H9 (cell line): ENCODE measurements at regions not wholly inside any gene's neighbourhood (a gene's known extent, or its start where the extent isn't known, plus 50 kb on each side); places are given as distances from the start of the nearest gene placed in this dataset.

ENCODE experiments used
- DNase-seq: peaks from one replicate; pipeline ENCODE4 v3.0.0-alpha.2; 2017
- H2AFZ ChIP-seq: one replicate; pipeline ENCODE4 v1.6.1; 2013; ENCODE audit warnings: mild to moderate bottlenecking, low read length, control low read depth, moderate library complexity
- H2AK5ac ChIP-seq: 2 replicates; pipeline ENCODE4 v1.6.1; 2013; ENCODE audit warnings: low read length, control low read depth, mixed read lengths; ENCODE audit not compliant: insufficient read length
- H2BK120ac ChIP-seq: one replicate; pipeline ENCODE4 v1.6.1; 2013; ENCODE audit warnings: low read depth, mild to moderate bottlenecking, low read length, control low read depth, inconsistent platforms; ENCODE audit not compliant: poor library complexity, severe bottlenecking
- H2BK12ac ChIP-seq: 2 replicates; pipeline ENCODE4 v1.6.1; 2013; ENCODE audit warnings: low read length, control low read depth, mixed read lengths, low read depth; ENCODE audit not compliant: insufficient read length
- H2BK15ac ChIP-seq: 2 replicates; pipeline ENCODE4 v1.6.1; 2013; ENCODE audit warnings: low read depth, low read length, control low read depth
- H2BK20ac ChIP-seq: one replicate; pipeline ENCODE4 v1.6.1; 2013; ENCODE audit warnings: low read depth, mild to moderate bottlenecking, low read length, control low read depth, inconsistent platforms; ENCODE audit not compliant: poor library complexity, severe bottlenecking
- H2BK5ac ChIP-seq: 2 replicates; pipeline ENCODE4 v1.6.1; 2013; ENCODE audit warnings: low read length, control low read depth, mixed read lengths; ENCODE audit not compliant: insufficient read length
- H3K14ac ChIP-seq: 2 replicates; pipeline ENCODE4 v1.6.1; 2013; ENCODE audit warnings: low read length, control low read depth; ENCODE audit not compliant: insufficient read depth
- H3K18ac ChIP-seq: 2 replicates; pipeline ENCODE4 v1.6.1; 2013; ENCODE audit warnings: low read depth, mild to moderate bottlenecking, mixed read lengths, low read length, control low read depth; ENCODE audit not compliant: insufficient read length
- H3K23ac ChIP-seq: 2 replicates; pipeline ENCODE4 v1.6.1; 2013; ENCODE audit warnings: low read length, control low read depth, mixed read lengths, low read depth; ENCODE audit not compliant: insufficient read length
- H3K23me2 ChIP-seq: 2 replicates; pipeline ENCODE4 v1.6.1; 2013; ENCODE audit warnings: low read depth, mild to moderate bottlenecking, mixed read lengths, low read length, control low read depth; ENCODE audit not compliant: insufficient read length, poor library complexity, severe bottlenecking
- H3K27ac ChIP-seq: 2 replicates; pipeline ENCODE4 v1.5.1; 2013; ENCODE audit warnings: low read length, control low read depth, mixed read lengths, low read depth; ENCODE audit not compliant: insufficient read length
- H3K27me3 ChIP-seq: 2 replicates; pipeline ENCODE4 v1.6.1; 2013; ENCODE audit warnings: low read length, control low read depth, inconsistent platforms; ENCODE audit not compliant: insufficient read depth
- H3K4ac ChIP-seq: 2 replicates; pipeline ENCODE4 v1.6.1; 2013; ENCODE audit warnings: low read depth, mild to moderate bottlenecking, control low read depth, inconsistent platforms, low read length, moderate library complexity
- H3K4me1 ChIP-seq: 2 replicates; pipeline ENCODE4 v1.6.1; 2013; ENCODE audit warnings: low read length, control low read depth, inconsistent platforms; ENCODE audit not compliant: insufficient read depth
- H3K4me2 ChIP-seq: 2 replicates; pipeline ENCODE4 v1.6.1; 2013; ENCODE audit warnings: low read length, control low read depth, mixed read lengths; ENCODE audit not compliant: insufficient read length, insufficient read depth
- H3K56ac ChIP-seq: 2 replicates; pipeline ENCODE4 v1.6.1; 2013; ENCODE audit warnings: low read depth, mild to moderate bottlenecking, mixed read lengths, low read length, control low read depth; ENCODE audit not compliant: insufficient read length
- H3K79me1 ChIP-seq: 2 replicates; pipeline ENCODE4 v1.6.1; 2013; ENCODE audit warnings: low read depth, mild to moderate bottlenecking, moderate library complexity, low read length, control low read depth, inconsistent platforms; ENCODE audit not compliant: insufficient read depth, poor library complexity, severe bottlenecking
- H3K79me2 ChIP-seq: 2 replicates; pipeline ENCODE4 v1.6.1; 2013; ENCODE audit warnings: low read length, control low read depth, inconsistent platforms; ENCODE audit not compliant: insufficient read depth
- H3K9ac ChIP-seq: 2 replicates; pipeline ENCODE4 v1.6.1; 2013; ENCODE audit warnings: low read length, control low read depth, mixed read lengths; ENCODE audit not compliant: insufficient read length; ENCODE audit errors: extremely low read depth
- H3K9me3 ChIP-seq: one replicate; pipeline ENCODE4 v1.6.1; 2013; ENCODE audit warnings: low read depth, low read length, inconsistent platforms; ENCODE audit not compliant: control insufficient read depth
- H3T11ph ChIP-seq: one replicate; pipeline ENCODE4 v1.6.1; 2013; ENCODE audit warnings: mild to moderate bottlenecking, low read length, control low read depth, inconsistent platforms
- H4K20me1 ChIP-seq: one replicate; pipeline ENCODE4 v1.6.1; 2013; ENCODE audit not compliant: control insufficient read depth, insufficient read length, insufficient read depth
- H4K5ac ChIP-seq: 2 replicates; pipeline ENCODE4 v1.6.1; 2013; ENCODE audit warnings: low read depth, mild to moderate bottlenecking, mixed read lengths, low read length, control low read depth; ENCODE audit not compliant: insufficient read length
- H4K8ac ChIP-seq: replicated peaks from 2 replicates; pipeline ENCODE4 v1.6.1; 2013; ENCODE audit warnings: low read length, control low read depth, mixed read lengths, low read depth; ENCODE audit not compliant: insufficient read length
- H4K91ac ChIP-seq: 2 replicates; pipeline ENCODE4 v1.6.1; 2013; ENCODE audit warnings: low read depth, mild to moderate bottlenecking, moderate library complexity, mixed read lengths, low read length, control low read depth; ENCODE audit not compliant: insufficient read length
- H3K27ac Mint-ChIP-seq, 3 experiments: 2 replicates in 2 of 3; 3 replicates in 1 of 3; pipeline ENCODE4 v1.8.0; 2020 to 2021; ENCODE audit warnings: mixed read lengths in 3 of 3, mild to moderate bottlenecking in 1 of 3, moderate library complexity in 1 of 3
- H3K27me3 Mint-ChIP-seq: 2 replicates; pipeline ENCODE4 v1.8.0; 2021; ENCODE audit warnings: low read depth, mild to moderate bottlenecking, moderate library complexity, mixed read lengths
- H3K36me3 Mint-ChIP-seq, 3 experiments: 2 replicates in 2 of 3; 3 replicates in 1 of 3; pipeline ENCODE4 v1.8.0; 2020 to 2021; ENCODE audit warnings: low read depth in 3 of 3, mixed read lengths in 3 of 3; ENCODE audit not compliant: insufficient read depth in 1 of 3
- H3K4me1 Mint-ChIP-seq, 2 experiments: 2 replicates each; pipeline ENCODE4 v1.8.0; 2020; ENCODE audit warnings: mixed read lengths in 2 of 2
- H3K4me3 Mint-ChIP-seq, 2 experiments: 2 replicates in 1 of 2; 3 replicates in 1 of 2; pipeline ENCODE4 v1.8.0; 2020 to 2021; ENCODE audit warnings: mild to moderate bottlenecking in 2 of 2, mixed read lengths in 2 of 2, moderate library complexity in 1 of 2
- H3K9me3 Mint-ChIP-seq, 2 experiments: 2 replicates in 1 of 2; 3 replicates in 1 of 2; pipeline ENCODE4 v1.8.0; 2020; ENCODE audit warnings: mild to moderate bottlenecking in 2 of 2, mixed read lengths in 2 of 2, moderate library complexity in 1 of 2
- WGBS: extraction: QIAGEN DNeasy Blood & Tissue Kit; methylation state at CpG from one replicate; pipeline ENCODE4 v1.1.7; 2013; ENCODE audit warnings: missing lambda C conversion rate, low lambda C conversion rate, mixed read lengths; ENCODE audit not compliant: insufficient read length; ENCODE audit errors: extremely low coverage; 5-methylcytosine and 5-hydroxymethylcytosine counted together
- TF ChIP-seq, protein P1 (sequence below): fragments of 200-600 bp; sonication (generic); conservative IDR thresholded peaks from 3 replicates; pipeline ENCODE4 v1.8.0; 2021; ENCODE audit warnings: antibody characterized with exemption, mild to moderate bottlenecking

DNA sequence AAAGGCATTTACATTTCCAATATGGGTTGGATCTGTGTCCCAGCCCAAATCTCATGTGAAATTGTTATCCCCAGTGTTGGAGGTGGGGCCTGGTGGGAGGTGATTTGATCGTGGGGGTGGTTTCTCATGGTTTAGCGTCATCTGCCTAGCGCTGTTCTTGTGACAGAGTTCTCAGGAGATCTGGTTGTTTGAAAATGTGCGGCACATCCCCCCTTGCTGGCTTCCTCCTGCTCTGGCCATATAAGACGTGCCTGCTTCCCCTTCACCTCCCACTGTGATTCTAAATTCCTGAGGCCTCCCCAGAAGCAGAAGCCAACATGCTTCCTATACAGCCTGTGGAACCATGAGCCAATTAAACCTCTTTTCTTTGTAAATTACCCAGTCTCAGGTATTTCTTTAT, 126.2 kb upstream of the FNDC3A start:
- DNase-seq, result no peak
- TF ChIP-seq, protein P1, sequence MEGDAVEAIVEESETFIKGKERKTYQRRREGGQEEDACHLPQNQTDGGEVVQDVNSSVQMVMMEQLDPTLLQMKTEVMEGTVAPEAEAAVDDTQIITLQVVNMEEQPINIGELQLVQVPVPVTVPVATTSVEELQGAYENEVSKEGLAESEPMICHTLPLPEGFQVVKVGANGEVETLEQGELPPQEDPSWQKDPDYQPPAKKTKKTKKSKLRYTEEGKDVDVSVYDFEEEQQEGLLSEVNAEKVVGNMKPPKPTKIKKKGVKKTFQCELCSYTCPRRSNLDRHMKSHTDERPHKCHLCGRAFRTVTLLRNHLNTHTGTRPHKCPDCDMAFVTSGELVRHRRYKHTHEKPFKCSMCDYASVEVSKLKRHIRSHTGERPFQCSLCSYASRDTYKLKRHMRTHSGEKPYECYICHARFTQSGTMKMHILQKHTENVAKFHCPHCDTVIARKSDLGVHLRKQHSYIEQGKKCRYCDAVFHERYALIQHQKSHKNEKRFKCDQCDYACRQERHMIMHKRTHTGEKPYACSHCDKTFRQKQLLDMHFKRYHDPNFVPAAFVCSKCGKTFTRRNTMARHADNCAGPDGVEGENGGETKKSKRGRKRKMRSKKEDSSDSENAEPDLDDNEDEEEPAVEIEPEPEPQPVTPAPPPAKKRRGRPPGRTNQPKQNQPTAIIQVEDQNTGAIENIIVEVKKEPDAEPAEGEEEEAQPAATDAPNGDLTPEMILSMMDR, result no peak
- H3K4me1 Mint-ChIP-seq, result peaks cover 16 to 25% of the 10 kb centered on the region in 2 experiments

More for the DNA sequence above, 126.2 kb upstream of the FNDC3A start:
- no peak overlapping the region for H2BK120ac ChIP-seq
- no peak overlapping the region for H3K4ac ChIP-seq
- no peak overlapping the region for H3T11ph ChIP-seq
- no peak overlapping the region for H2BK5ac ChIP-seq
- H2AFZ ChIP-seq, result no peak overlapping the region
- H3K4me1 ChIP-seq, result peaks cover 2% of the 10 kb centered on the region; the same call in 1 of the 2 replicates
- no peak overlapping the region for H2BK15ac ChIP-seq
- H3K4me3 Mint-ChIP-seq, result peak overlapping the region in 1 of 2 experiments; percentile 16; a peak in 1 of 5 replicates
- WGBS, result no CpG with 5 or more reads among the region's 5 CpGs
- H4K91ac ChIP-seq, result no peak overlapping the region
- peaks cover 1% of the 10 kb centered on the region; the same call in 1 of the 2 replicates for H3K27me3 Mint-ChIP-seq
- no peak overlapping the region for H2BK12ac ChIP-seq
- no peak overlapping the region for H4K5ac ChIP-seq
- H3K79me1 ChIP-seq, result no peaks in the 10 kb centered on the region
- no peak overlapping the region for H4K8ac ChIP-seq
- H3K27ac Mint-ChIP-seq, result peak overlapping the region in 2 of 3 experiments; percentile 50; a peak in 3 of 7 replicates
- H3K79me2 ChIP-seq, result no peaks in the 10 kb centered on the region
- H3K23ac ChIP-seq, result no peak overlapping the region
- no peak overlapping the region for H3K9ac ChIP-seq
- H3K36me3 Mint-ChIP-seq, result peaks cover 0 to 8% (median 4%) of the 10 kb centered on the region in 3 experiments; a peak in 4 of 7 replicates
- H3K27me3 ChIP-seq, result no peaks in the 10 kb centered on the region
- H3K27ac ChIP-seq, result no peak overlapping the region
- H4K20me1 ChIP-seq, result no peaks in the 10 kb centered on the region
- no peak overlapping the region for H2AK5ac ChIP-seq
- no peak overlapping the region for H3K18ac ChIP-seq
- H3K56ac ChIP-seq, result no peak overlapping the region
- H3K9me3 Mint-ChIP-seq, result peaks cover 8 to 10% of the 10 kb centered on the region in 2 experiments; a peak in 2 of 5 replicates
- no peak overlapping the region for H3K4me2 ChIP-seq
- H3K14ac ChIP-seq, result no peak overlapping the region
- no peaks in the 10 kb centered on the region for H3K9me3 ChIP-seq
- peak overlapping the region; percentile 49 for H2BK20ac ChIP-seq
- no peaks in the 10 kb centered on the region for H3K23me2 ChIP-seq
